H1 (cell line): ENCODE measurements at regions not wholly inside any gene's neighbourhood (a gene's known extent, or its start where the extent isn't known, plus 50 kb on each side); places are given as distances from the start of the nearest gene placed in this dataset.

Source experiments
- TF ChIP-seq, protein P1 (sequence below): fragments of 300-600 bp; sonication (generic); IDR thresholded peaks from 2 replicates; pipeline ENCODE4 v1.7.1; 2012; ENCODE audit warnings: low read length, moderate library complexity, mild to moderate bottlenecking, inconsistent platforms; ENCODE audit not compliant: insufficient replicate concordance

DNA sequence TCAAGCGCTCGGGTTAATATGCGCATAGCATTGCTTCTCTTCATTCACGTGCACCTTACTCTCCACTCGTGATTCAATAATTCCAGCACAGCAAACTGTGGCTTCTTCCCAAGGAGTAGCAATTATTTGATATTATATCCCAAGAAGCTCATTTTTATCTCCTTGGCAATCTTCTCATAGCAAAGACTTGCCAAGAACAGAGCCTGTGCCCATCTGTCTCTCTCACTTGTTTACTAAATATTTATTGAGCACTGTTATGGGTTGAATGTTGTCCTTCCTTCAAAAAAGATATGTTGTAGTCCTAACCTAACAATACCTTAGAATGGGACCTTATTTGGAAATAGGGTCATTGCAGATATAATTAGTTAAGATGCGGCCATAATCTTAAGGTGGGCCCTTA, 233.7 kb downstream of the TFCP2L1 start (continued):
- TF ChIP-seq, protein P1, sequence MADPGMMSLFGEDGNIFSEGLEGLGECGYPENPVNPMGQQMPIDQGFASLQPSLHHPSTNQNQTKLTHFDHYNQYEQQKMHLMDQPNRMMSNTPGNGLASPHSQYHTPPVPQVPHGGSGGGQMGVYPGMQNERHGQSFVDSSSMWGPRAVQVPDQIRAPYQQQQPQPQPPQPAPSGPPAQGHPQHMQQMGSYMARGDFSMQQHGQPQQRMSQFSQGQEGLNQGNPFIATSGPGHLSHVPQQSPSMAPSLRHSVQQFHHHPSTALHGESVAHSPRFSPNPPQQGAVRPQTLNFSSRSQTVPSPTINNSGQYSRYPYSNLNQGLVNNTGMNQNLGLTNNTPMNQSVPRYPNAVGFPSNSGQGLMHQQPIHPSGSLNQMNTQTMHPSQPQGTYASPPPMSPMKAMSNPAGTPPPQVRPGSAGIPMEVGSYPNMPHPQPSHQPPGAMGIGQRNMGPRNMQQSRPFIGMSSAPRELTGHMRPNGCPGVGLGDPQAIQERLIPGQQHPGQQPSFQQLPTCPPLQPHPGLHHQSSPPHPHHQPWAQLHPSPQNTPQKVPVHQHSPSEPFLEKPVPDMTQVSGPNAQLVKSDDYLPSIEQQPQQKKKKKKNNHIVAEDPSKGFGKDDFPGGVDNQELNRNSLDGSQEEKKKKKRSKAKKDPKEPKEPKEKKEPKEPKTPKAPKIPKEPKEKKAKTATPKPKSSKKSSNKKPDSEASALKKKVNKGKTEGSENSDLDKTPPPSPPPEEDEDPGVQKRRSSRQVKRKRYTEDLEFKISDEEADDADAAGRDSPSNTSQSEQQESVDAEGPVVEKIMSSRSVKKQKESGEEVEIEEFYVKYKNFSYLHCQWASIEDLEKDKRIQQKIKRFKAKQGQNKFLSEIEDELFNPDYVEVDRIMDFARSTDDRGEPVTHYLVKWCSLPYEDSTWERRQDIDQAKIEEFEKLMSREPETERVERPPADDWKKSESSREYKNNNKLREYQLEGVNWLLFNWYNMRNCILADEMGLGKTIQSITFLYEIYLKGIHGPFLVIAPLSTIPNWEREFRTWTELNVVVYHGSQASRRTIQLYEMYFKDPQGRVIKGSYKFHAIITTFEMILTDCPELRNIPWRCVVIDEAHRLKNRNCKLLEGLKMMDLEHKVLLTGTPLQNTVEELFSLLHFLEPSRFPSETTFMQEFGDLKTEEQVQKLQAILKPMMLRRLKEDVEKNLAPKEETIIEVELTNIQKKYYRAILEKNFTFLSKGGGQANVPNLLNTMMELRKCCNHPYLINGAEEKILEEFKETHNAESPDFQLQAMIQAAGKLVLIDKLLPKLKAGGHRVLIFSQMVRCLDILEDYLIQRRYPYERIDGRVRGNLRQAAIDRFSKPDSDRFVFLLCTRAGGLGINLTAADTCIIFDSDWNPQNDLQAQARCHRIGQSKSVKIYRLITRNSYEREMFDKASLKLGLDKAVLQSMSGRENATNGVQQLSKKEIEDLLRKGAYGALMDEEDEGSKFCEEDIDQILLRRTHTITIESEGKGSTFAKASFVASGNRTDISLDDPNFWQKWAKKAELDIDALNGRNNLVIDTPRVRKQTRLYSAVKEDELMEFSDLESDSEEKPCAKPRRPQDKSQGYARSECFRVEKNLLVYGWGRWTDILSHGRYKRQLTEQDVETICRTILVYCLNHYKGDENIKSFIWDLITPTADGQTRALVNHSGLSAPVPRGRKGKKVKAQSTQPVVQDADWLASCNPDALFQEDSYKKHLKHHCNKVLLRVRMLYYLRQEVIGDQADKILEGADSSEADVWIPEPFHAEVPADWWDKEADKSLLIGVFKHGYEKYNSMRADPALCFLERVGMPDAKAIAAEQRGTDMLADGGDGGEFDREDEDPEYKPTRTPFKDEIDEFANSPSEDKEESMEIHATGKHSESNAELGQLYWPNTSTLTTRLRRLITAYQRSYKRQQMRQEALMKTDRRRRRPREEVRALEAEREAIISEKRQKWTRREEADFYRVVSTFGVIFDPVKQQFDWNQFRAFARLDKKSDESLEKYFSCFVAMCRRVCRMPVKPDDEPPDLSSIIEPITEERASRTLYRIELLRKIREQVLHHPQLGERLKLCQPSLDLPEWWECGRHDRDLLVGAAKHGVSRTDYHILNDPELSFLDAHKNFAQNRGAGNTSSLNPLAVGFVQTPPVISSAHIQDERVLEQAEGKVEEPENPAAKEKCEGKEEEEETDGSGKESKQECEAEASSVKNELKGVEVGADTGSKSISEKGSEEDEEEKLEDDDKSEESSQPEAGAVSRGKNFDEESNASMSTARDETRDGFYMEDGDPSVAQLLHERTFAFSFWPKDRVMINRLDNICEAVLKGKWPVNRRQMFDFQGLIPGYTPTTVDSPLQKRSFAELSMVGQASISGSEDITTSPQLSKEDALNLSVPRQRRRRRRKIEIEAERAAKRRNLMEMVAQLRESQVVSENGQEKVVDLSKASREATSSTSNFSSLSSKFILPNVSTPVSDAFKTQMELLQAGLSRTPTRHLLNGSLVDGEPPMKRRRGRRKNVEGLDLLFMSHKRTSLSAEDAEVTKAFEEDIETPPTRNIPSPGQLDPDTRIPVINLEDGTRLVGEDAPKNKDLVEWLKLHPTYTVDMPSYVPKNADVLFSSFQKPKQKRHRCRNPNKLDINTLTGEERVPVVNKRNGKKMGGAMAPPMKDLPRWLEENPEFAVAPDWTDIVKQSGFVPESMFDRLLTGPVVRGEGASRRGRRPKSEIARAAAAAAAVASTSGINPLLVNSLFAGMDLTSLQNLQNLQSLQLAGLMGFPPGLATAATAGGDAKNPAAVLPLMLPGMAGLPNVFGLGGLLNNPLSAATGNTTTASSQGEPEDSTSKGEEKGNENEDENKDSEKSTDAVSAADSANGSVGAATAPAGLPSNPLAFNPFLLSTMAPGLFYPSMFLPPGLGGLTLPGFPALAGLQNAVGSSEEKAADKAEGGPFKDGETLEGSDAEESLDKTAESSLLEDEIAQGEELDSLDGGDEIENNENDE, result no peak
- TF ChIP-seq, all 59 proteins: peak for 0
